Progenitor cell of endocrine pancreas (in vitro differentiated cells): ENCODE measurements at regions not wholly inside any gene's neighbourhood (a gene's known extent, or its start where the extent isn't known, plus 50 kb on each side); places are given as distances from the start of the nearest gene placed in this dataset.
"Not testable (repeated sequence)": the region's sequence is repeated elsewhere in the genome, so short reads cannot be mapped to it uniquely, and the experiment has no call there.

Experiments used
- DNase-seq: peaks from one replicate; pipeline ENCODE4 v3.0.0; 2021; ENCODE audit warnings: low spot score; ENCODE audit not compliant: unreplicated experiment
- H3K27ac Mint-ChIP-seq: 2 replicates; pipeline ENCODE4 v1.8.0; 2021; ENCODE audit warnings: mild to moderate bottlenecking, moderate library complexity, mixed read lengths
- H3K27me3 Mint-ChIP-seq: 2 replicates; pipeline ENCODE4 v1.8.0; 2021; ENCODE audit warnings: mixed read lengths
- H3K36me3 Mint-ChIP-seq: 2 replicates; pipeline ENCODE4 v1.8.0; 2022; ENCODE audit warnings: mixed read lengths; ENCODE audit not compliant: insufficient read depth
- H3K4me1 Mint-ChIP-seq: 2 replicates; pipeline ENCODE4 v1.8.0; 2021; ENCODE audit warnings: low read depth, mixed read lengths
- H3K4me3 Mint-ChIP-seq: 2 replicates; pipeline ENCODE4 v1.8.0; 2021; ENCODE audit warnings: low read depth, mild to moderate bottlenecking, moderate library complexity, mixed read lengths
- H3K9me3 Mint-ChIP-seq: 2 replicates; pipeline ENCODE4 v1.8.0; 2021; ENCODE audit warnings: low read depth, mixed read lengths
- TF ChIP-seq, protein P1 (sequence below): fragments of 200-600 bp; sonication (generic); IDR thresholded peaks from one replicate; pipeline ENCODE4 v1.5.0; 2021; ENCODE audit warnings: antibody characterized with exemption, mild to moderate bottlenecking; ENCODE audit not compliant: unreplicated experiment

GRCh38 chr9:15069106-15069505, 158.9 kb upstream of the FREM1 start:
- H3K9me3 Mint-ChIP-seq, result peaks cover 4% of the 10 kb centered on the region
- H3K27ac Mint-ChIP-seq, result no peak overlapping the region
- DNase-seq, result no peak
- no peaks in the 10 kb centered on the region for H3K27me3 Mint-ChIP-seq
- H3K4me1 Mint-ChIP-seq, result peaks cover 6% of the 10 kb centered on the region
- no peak overlapping the region for H3K4me3 Mint-ChIP-seq
- no peaks in the 10 kb centered on the region for H3K36me3 Mint-ChIP-seq
- TF ChIP-seq, protein P1, sequence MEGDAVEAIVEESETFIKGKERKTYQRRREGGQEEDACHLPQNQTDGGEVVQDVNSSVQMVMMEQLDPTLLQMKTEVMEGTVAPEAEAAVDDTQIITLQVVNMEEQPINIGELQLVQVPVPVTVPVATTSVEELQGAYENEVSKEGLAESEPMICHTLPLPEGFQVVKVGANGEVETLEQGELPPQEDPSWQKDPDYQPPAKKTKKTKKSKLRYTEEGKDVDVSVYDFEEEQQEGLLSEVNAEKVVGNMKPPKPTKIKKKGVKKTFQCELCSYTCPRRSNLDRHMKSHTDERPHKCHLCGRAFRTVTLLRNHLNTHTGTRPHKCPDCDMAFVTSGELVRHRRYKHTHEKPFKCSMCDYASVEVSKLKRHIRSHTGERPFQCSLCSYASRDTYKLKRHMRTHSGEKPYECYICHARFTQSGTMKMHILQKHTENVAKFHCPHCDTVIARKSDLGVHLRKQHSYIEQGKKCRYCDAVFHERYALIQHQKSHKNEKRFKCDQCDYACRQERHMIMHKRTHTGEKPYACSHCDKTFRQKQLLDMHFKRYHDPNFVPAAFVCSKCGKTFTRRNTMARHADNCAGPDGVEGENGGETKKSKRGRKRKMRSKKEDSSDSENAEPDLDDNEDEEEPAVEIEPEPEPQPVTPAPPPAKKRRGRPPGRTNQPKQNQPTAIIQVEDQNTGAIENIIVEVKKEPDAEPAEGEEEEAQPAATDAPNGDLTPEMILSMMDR, result no peak

DNA sequence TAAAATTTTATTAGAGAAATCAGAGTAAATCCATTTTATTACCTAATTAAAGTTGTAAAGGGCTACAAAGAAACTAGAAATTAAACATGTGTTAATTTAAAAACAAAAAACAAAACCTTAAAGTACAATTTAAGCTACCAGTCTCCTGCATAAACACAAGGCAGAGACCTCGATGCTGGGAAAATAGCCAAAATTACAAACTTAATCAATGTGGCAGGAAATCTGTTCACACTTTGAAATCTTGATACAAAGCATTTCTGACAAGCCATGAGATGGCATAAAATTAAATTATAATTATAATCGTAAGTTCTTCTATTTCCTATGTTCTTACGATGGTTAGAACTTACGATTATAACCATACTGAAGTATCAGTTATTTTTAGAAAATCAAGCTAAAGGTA, 158.0 kb upstream of the FREM1 start:
- TF ChIP-seq, protein P1, result no peak
- no peak for DNase-seq
- Mint-ChIP-seq H3K27ac (no peak overlapping the region), H3K27me3 (no peaks in the 10 kb centered on the region), H3K4me3 (no peak overlapping the region), H3K9me3 (peaks cover 4% of the 10 kb centered on the region), H3K36me3 (no peaks in the 10 kb centered on the region), H3K4me1 (peaks cover 6% of the 10 kb centered on the region)

DNA sequence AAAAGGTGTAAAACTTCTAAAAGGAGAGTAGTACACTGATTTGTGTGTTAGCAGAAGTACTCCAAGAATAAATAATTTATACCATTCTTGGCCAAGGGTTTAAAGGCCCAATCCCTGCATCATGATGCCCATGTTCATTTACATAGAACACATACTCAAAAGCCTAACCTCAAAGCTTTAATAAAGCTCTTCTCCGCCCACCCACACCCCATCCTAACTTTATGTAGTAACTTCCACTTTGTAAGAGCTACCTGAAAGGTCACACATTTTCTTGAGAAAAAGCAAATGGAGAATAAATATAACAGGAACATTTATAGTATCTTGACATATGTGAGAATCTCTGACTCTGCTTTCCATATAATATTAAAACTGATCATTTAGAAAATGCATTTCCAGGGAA, 148.8 kb upstream of the FREM1 start:
- TF ChIP-seq, protein P1, result no peak

GRCh38 chr9:15058236-15058635, 148.0 kb upstream of the FREM1 start:
- Mint-ChIP-seq H3K27ac (no peak overlapping the region), H3K27me3 (no peaks in the 10 kb centered on the region), H3K4me3 (no peak overlapping the region), H3K9me3 (no peaks in the 10 kb centered on the region), H3K36me3 (no peaks in the 10 kb centered on the region), H3K4me1 (no peaks in the 10 kb centered on the region)
- no peak for DNase-seq
- TF ChIP-seq, protein P1, result no peak

More for the DNA sequence above, 148.8 kb upstream of the FREM1 start:
- no peaks in the 10 kb centered on the region for H3K9me3 Mint-ChIP-seq
- H3K36me3 Mint-ChIP-seq, result no peaks in the 10 kb centered on the region
- no peaks in the 10 kb centered on the region for H3K27me3 Mint-ChIP-seq
- H3K27ac Mint-ChIP-seq, result no peak overlapping the region
- H3K4me1 Mint-ChIP-seq, result no peaks in the 10 kb centered on the region
- no peak for DNase-seq
- H3K4me3 Mint-ChIP-seq, result no peak overlapping the region

DNA sequence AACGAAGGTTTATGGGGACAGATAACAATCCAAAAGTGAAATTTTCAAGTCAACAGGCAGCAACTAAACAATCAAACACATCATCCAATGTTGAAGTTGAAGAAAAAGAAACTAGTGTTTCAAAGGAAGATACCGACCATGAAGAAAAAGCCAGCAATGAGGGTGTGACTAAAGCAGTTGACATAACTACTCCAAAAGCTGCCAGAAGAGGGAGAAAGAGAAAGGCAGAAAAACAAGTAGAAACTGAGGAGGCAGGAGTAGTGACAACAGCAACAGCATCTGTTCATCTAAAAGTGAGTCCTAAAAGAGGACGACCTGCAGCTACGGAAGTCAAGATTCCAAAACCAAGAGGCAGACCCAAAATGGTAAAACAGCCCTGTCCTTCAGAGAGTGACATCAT, 145.1 kb upstream of the FREM1 start:
- TF ChIP-seq, protein P1, result peak; percentile 14
- H3K9me3 Mint-ChIP-seq, H3K27me3 Mint-ChIP-seq, H3K27ac Mint-ChIP-seq, H3K36me3 Mint-ChIP-seq, DNase-seq, H3K4me3 Mint-ChIP-seq, H3K4me1 Mint-ChIP-seq: not testable (repeated sequence)
